GM21390 (cell line): ENCODE measurements at regions not wholly inside any gene's neighbourhood (a gene's known extent, or its start where the extent isn't known, plus 50 kb on each side); places are given as distances from the start of the nearest gene placed in this dataset.

Source experiments
- ATAC-seq: cut with Tn5 transposase; IDR thresholded peaks from one replicate; pipeline ENCODE4 v1.9.1; 2021; ENCODE audit not compliant: unreplicated experiment

- no peak for ATAC-seq
Measured at GRCh38 chr1:5717031-5717682, 275.1 kb downstream of the NPHP4 start.

GRCh38 chr1:5716126-5716525, 276.1 kb downstream of the NPHP4 start:
- no peak for ATAC-seq

GRCh38 chr1:5713101-5714010, 278.9 kb downstream of the NPHP4 start:
- ATAC-seq, result no peak

GRCh38 chr1:5711956-5712645, 280.1 kb downstream of the NPHP4 start:
- no peak for ATAC-seq

- ATAC-seq, result no peak
Measured at GRCh38 chr1:5711079-5711478, 281.1 kb downstream of the NPHP4 start.

- ATAC-seq, result no peak
Measured at GRCh38 chr1:5709976-5710375, 282.2 kb downstream of the NPHP4 start.

- ATAC-seq, result no peak
Measured at GRCh38 chr1:5709461-5709975, 282.7 kb downstream of the NPHP4 start.

- ATAC-seq, result no peak
Measured at GRCh38 chr1:5708346-5709245, 283.6 kb downstream of the NPHP4 start.

- no peak for ATAC-seq
Measured at GRCh38 chr1:5707566-5708345, 284.5 kb downstream of the NPHP4 start.

- ATAC-seq, result no peak
Measured at GRCh38 chr1:5706239-5706638, 286.0 kb downstream of the NPHP4 start.

GRCh38 chr1:5705751-5706150, 286.5 kb downstream of the NPHP4 start:
- no peak for ATAC-seq

GRCh38 chr1:5704561-5705514, 287.4 kb downstream of the NPHP4 start:
- ATAC-seq, result no peak

- no peak for ATAC-seq
Measured at GRCh38 chr1:5701642-5702041, 290.6 kb downstream of the NPHP4 start.

- ATAC-seq, result no peak
Measured at GRCh38 chr1:5693568-5693967, 298.7 kb downstream of the NPHP4 start.

GRCh38 chr1:5692664-5693063, 299.6 kb downstream of the NPHP4 start:
- ATAC-seq, result no peak

- ATAC-seq, result no peak
Measured at GRCh38 chr1:5691795-5692509, 300.3 kb downstream of the NPHP4 start.

GRCh38 chr1:5690898-5691297, 301.3 kb downstream of the NPHP4 start:
- ATAC-seq, result no peak

- ATAC-seq, result no peak
Measured at GRCh38 chr1:5690291-5690690, 301.9 kb downstream of the NPHP4 start.
